ENCODE measurements at regions not wholly inside any gene's neighbourhood (a gene's known extent, or its start where the extent isn't known, plus 50 kb on each side); places are given as distances from the start of the nearest gene placed in this dataset.
A peak's percentile ranks its signal among the peaks of the same experiment; 100 is the strongest.

- no peaks in the 10 kb centered on the region for H3K9me3 ChIP-seq
- no peak overlapping the region for H3K27ac ChIP-seq
- no peak overlapping the region for H3K4me3 ChIP-seq
- H3K36me3 ChIP-seq, result no peaks in the 10 kb centered on the region
- ATAC-seq (no peak), DNase-seq (no peak)
- intact Hi-C loops (cut with DNase I), result loop anchor here (10.0 kb wide), 1 partner anchor 843 kb away; no protein-coding TSS in a partner anchor
- H3K4me1 ChIP-seq, result no peaks in the 10 kb centered on the region
- TF ChIP-seq, protein P1, sequence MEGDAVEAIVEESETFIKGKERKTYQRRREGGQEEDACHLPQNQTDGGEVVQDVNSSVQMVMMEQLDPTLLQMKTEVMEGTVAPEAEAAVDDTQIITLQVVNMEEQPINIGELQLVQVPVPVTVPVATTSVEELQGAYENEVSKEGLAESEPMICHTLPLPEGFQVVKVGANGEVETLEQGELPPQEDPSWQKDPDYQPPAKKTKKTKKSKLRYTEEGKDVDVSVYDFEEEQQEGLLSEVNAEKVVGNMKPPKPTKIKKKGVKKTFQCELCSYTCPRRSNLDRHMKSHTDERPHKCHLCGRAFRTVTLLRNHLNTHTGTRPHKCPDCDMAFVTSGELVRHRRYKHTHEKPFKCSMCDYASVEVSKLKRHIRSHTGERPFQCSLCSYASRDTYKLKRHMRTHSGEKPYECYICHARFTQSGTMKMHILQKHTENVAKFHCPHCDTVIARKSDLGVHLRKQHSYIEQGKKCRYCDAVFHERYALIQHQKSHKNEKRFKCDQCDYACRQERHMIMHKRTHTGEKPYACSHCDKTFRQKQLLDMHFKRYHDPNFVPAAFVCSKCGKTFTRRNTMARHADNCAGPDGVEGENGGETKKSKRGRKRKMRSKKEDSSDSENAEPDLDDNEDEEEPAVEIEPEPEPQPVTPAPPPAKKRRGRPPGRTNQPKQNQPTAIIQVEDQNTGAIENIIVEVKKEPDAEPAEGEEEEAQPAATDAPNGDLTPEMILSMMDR (IDR thresholded peaks at IDR 0.05), result no peak
- no peaks in the 10 kb centered on the region for H3K27me3 ChIP-seq
Observed at GRCh38 chr13:78977311-78977710, 318.4 kb upstream of the OBI1 start.

DNA sequence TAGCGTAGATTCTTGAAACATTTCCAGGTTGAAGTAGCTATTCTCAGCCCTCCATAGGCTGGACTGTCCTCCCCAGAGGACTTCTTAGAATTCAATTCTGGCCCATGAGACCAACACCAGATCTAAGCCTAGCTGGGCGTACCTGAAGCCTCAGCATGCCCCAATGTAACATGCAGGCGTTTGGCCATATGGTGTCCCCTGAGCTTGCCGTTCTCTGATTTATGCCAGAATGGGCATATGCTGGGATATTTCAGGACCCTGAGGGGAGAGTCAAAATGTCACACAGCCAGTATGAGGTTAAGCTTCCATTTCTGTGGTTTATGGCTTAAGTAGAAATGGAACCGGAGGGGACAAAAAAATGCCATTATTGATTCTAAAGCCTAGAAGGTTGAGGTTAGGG lies 317.7 kb upstream of the OBI1 start:
- ATAC-seq (no peak), DNase-seq (no peak)
- no peaks in the 10 kb centered on the region for H3K36me3 ChIP-seq
- no peaks in the 10 kb centered on the region for H3K27me3 ChIP-seq
- no peak overlapping the region for H3K4me3 ChIP-seq
- H3K9me3 ChIP-seq, result no peaks in the 10 kb centered on the region
- H3K27ac ChIP-seq, result no peak overlapping the region
- intact Hi-C loops (cut with DNase I), result loop anchor here (10.0 kb wide), 1 partner anchor 842 kb away; no protein-coding TSS in a partner anchor
- H3K4me1 ChIP-seq, result no peaks in the 10 kb centered on the region
- TF ChIP-seq, protein P1 (IDR thresholded peaks at IDR 0.05), result no peak

GRCh38 chr13:78972561-78972960 lies 313.6 kb upstream of the OBI1 start:
- intact Hi-C loops (cut with DNase I), result loop anchor here (10.0 kb wide), 1 partner anchor 838 kb away; no protein-coding TSS in a partner anchor
- ATAC-seq, result no peak

GRCh38 chr13:78971355-78972025 lies 312.5 kb upstream of the OBI1 start:
- ATAC-seq, result no peak
- no peaks in the 10 kb centered on the region for H3K9me3 ChIP-seq
- no peak for DNase-seq
- H3K27me3 ChIP-seq, result no peaks in the 10 kb centered on the region
- H3K4me1 ChIP-seq, result no peaks in the 10 kb centered on the region
- intact Hi-C loops (cut with DNase I), result loop anchor here (10.0 kb wide), 1 partner anchor 837 kb away; no protein-coding TSS in a partner anchor
- TF ChIP-seq, protein P1 (IDR thresholded peaks at IDR 0.05), result no peak
- H3K4me3 ChIP-seq, result no peak overlapping the region
- no peaks in the 10 kb centered on the region for H3K36me3 ChIP-seq
- H3K27ac ChIP-seq, result no peak overlapping the region

More at GRCh38 chr13:78972561-78972960, 313.6 kb upstream of the OBI1 start:
- Histone ChIP-seq H3K36me3 (no peaks in the 10 kb centered on the region), H3K27ac (no peak overlapping the region), H3K4me1 (no peaks in the 10 kb centered on the region), H3K9me3 (no peaks in the 10 kb centered on the region), H3K27me3 (no peaks in the 10 kb centered on the region), H3K4me3 (no peak overlapping the region)
- DNase-seq, result no peak
- TF ChIP-seq, protein P1 (IDR thresholded peaks at IDR 0.05), result no peak

DNA sequence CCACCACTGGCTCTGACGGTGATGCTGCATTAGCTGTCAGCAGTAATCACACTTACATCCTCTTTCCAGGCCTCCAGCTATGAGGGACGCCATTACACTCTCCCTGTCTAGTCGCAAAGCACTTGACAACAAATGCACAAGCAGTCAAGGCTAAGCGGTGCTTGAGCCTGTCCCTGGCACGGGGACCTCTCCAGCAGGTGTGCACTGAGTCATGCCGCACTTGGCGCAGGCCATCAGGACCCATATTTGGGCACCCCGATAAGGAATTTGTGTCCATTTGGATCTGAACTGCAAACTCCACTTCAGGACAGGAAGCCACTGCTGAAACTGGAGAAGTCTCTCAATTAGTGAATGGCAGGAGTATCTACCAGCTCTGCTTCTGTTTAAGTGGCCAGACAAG lies 301.9 kb upstream of the OBI1 start:
- no peaks in the 10 kb centered on the region for H3K27me3 ChIP-seq
- DNase-seq (no peak), ATAC-seq (peak; percentile 53)
- TF ChIP-seq, protein P1 (IDR thresholded peaks at IDR 0.05), result no peak
- no peaks in the 10 kb centered on the region for H3K9me3 ChIP-seq
- no peaks in the 10 kb centered on the region for H3K36me3 ChIP-seq
- no peaks in the 10 kb centered on the region for H3K4me1 ChIP-seq
- intact Hi-C loops (cut with DNase I), result no loop called here
- H3K27ac ChIP-seq, result no peak overlapping the region
- no peak overlapping the region for H3K4me3 ChIP-seq

All from upper lobe of right lung (tissue), 1 donor.